ENCODE measurements at regions not wholly inside any gene's neighbourhood (a gene's known extent, or its start where the extent isn't known, plus 50 kb on each side); places are given as distances from the start of the nearest gene placed in this dataset.
"Not testable (repeated sequence)": the region's sequence is repeated elsewhere in the genome, so short reads cannot be mapped to it uniquely, and the experiment has no call there.

DNA sequence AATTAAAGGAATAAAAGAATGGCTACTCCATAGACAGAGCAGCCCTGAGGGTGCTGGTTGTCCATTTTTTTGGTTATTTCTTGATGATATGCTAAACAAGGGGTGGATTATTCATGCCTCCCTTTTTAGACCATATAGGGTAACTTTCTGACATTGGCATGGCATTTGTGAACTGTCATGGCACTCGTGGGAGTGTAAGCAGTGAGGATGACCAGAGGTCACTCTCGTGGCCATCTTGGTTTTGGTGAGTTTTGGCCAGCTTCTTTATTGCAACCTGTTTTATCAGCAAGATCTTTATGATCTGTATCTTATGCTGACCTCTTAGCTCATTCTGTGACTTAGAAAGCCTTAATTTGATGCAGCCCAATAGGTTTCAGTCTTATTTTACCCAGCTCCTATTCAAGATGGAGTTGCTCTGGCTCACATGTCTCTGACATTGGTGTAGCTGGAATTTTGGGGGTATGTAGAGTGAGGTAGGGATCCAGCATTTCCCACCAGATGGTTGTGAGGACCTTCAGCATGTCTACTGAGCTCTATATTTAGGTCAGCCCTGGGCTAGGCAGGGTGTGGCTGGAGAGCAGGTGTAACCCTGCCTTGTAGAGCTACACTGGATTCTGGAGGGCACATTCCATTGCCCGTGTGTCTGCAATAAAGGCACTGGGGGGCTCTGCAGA, 103.5 kb upstream of the SLC38A2 start:
- TF ChIP-seq, protein P1, sequence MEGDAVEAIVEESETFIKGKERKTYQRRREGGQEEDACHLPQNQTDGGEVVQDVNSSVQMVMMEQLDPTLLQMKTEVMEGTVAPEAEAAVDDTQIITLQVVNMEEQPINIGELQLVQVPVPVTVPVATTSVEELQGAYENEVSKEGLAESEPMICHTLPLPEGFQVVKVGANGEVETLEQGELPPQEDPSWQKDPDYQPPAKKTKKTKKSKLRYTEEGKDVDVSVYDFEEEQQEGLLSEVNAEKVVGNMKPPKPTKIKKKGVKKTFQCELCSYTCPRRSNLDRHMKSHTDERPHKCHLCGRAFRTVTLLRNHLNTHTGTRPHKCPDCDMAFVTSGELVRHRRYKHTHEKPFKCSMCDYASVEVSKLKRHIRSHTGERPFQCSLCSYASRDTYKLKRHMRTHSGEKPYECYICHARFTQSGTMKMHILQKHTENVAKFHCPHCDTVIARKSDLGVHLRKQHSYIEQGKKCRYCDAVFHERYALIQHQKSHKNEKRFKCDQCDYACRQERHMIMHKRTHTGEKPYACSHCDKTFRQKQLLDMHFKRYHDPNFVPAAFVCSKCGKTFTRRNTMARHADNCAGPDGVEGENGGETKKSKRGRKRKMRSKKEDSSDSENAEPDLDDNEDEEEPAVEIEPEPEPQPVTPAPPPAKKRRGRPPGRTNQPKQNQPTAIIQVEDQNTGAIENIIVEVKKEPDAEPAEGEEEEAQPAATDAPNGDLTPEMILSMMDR (IDR thresholded peaks at IDR 0.05) = no peak
- no peak for DNase-seq (ENCODE audit: low spot score)

DNA sequence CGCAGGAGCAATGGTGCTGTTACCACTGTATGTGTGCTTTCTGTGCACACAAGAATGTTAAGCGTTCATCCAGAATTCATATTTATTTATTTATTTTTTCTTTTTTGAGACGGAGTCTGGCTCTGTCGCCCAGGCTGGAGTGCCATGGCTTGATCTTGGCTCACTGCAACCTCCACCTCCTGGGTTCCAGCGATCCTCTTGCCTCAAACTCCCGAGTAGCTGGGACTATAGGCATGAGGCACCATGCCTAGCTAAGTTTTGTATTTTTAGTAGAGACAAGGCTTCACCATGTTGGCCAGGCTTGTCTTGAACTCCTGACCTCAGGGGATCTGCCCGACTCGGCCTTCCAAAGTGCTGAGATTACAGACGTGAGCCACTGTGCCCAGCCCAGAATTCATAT, 101.8 kb upstream of the SLC38A2 start:
- H3K4me3 ChIP-seq; DNase-seq (ENCODE audit: low spot score): not testable (repeated sequence)
- H3K27ac ChIP-seq = peak overlapping the region; percentile 83 to 92

More for the DNA sequence above, 103.5 kb upstream of the SLC38A2 start:
- Histone ChIP-seq H3K4me3 (no peak overlapping the region), H3K27ac (no peak overlapping the region)

DNA sequence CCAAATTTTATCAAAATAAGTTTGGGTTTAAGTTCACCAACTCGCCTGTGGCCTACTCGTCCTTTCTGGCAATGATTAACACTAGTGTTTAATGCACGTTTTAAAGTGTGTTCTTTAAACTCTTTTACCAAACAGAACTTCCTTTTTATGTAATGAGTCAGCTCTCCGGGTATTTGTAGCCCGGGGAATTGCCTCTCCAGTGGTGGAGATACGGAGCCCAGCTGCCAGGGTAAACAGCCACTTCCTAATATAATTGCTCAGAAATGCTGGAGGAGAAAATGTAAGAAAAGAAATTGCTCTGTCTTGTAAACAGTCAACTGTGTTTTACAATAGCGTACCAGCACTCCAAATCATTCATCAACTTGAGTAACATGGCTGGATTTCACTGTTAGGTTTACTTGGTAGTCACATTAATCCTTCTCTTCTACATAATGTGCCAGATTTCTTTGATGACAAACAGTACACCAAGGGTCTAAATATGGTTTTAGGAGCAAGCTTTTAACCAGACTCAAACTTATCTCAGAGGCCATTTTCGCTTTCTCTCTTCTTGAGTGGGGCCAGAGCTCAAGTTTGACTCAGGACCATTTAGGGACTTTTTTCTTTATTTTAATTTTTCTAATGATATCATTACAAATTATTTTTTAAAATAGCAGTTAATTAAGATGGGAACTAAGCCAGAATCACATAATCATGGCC, 101.2 kb upstream of the SLC38A2 start:
- TF ChIP-seq, protein P1 (IDR thresholded peaks at IDR 0.05) = no peak
- peak; percentile 81 for DNase-seq (ENCODE audit: low spot score)
- Histone ChIP-seq H3K27ac (peak overlapping the region; percentile 83 to 92), H3K4me3 (peak overlapping the region; percentile 50)

DNA sequence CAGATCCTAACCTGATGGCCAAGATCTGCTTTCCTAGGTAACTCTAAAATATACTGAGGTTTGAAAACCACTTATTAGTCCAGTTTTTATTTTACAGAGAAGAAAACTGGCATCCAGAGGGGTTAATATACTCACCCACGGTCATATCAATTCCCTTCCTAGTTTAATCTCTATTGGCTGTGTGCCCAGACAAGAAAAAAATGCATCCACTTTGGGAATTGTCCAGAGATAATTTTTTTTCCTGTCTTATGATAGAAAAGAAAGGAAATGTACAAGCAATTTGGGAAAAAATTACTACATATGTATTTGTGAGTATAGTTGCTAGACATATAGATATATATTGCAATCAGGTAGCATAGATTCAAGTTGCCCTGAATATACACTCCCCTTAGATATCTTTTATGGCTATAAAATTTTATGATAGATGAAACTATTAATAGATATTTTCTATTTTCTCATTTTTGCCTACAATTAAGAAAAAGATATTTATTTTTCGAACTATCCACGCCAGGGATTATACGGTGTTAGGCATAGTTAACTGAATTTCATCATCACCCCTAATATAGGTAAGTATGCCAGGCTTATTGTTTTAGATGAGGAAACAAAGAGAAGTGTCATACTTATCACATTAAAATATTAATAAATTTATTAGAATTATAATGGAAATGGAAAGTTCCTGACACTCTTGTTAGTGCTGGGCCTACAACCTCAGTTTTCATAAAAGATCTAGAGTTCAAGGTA, 100.5 kb upstream of the SLC38A2 start:
- H3K4me3 ChIP-seq = no peak overlapping the region

DNA sequence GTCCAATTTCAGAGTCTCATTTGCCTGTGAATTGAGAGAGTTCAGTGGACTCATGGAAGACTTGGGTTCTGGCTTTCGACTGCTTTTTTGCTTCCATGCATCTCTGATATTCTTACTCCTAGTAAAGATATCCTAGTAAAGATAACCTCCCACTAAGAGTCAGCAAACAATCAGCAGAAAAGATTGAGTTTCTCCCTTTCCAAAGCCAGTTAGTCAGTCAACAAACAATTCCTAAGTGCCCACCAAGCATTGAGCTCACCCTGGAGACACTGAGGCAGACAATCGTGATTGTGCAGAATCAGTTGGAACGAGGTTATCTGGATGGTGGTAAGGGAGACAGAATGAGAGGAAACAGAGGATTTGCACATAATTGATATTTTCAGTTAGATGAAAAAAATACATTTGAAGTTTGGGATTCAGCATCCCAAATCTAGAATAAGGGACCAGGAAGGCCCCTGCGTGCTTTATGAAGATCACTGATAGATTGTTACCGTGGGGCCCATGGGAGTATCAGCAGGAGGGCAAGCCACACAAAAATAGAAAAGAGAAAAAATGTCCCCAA, 99.7 kb upstream of the SLC38A2 start:
- H3K27ac ChIP-seq = no peak overlapping the region
- no peak overlapping the region for H3K4me3 ChIP-seq
- TF ChIP-seq, protein P1 (IDR thresholded peaks at IDR 0.05) = no peak
- no peak for DNase-seq (ENCODE audit: low spot score)

More for the DNA sequence above, 100.5 kb upstream of the SLC38A2 start:
- TF ChIP-seq, protein P1 (IDR thresholded peaks at IDR 0.05) = no peak
- DNase-seq (ENCODE audit: low spot score) = no peak
- peak overlapping the region; percentile 83 to 92 for H3K27ac ChIP-seq

DNA sequence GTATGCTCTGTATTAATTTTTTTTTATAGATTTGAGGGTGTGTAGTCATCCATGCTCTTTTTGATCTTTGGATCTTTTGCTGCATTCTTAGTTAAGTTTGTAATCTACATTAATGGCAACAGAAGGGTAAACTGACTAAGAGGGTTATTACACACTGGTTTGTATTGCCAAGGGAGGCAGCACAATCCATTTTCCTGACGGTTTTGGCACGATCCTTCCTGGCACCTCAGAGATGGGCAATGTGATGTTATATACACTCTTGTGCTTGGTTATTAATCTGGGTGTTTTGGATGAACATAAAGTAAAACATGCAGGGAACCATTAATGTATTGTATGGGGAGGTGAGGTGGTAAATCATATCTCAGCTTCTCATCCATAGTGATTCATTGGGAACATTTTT, 98.8 kb upstream of the SLC38A2 start:
- no peak for DNase-seq (ENCODE audit: low spot score)
- Histone ChIP-seq H3K27ac (no peak overlapping the region), H3K4me3 (no peak overlapping the region)
- TF ChIP-seq, protein P1 (IDR thresholded peaks at IDR 0.05) = no peak

DNA sequence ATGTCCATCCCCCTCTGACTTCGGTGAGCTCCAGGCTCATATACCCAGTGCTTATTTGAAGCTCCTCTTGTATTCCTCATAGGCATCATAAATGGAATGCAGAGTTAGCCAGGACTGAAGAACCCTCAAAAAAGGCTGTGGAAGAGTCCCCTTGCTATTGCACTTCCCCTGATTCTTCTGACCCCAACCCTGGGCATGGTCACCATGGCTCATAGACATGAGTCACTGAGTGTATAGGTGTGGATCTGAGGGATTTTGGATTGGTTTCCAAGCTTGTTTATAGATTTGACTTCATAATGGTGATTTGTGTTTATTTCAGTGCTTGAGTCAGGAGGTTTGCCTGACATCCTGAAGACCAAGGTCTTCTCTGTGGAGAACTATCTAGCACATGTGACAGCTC, 98.4 kb upstream of the SLC38A2 start:
- no peak overlapping the region for H3K27ac ChIP-seq
- TF ChIP-seq, protein P1 (IDR thresholded peaks at IDR 0.05) = no peak
- no peak overlapping the region for H3K4me3 ChIP-seq
- no peak for DNase-seq (ENCODE audit: low spot score)

Data from coronary artery (tissue), 2 donors.